Right renal cortex interstitium (tissue), 3 donors: ENCODE measurements at regions not wholly inside any gene's neighbourhood (a gene's known extent, or its start where the extent isn't known, plus 50 kb on each side); places are given as distances from the start of the nearest gene placed in this dataset.

Experiments
- DNase-seq, 3 donors: peaks; one replicate each; pipeline ENCODE4 v3.0.0-alpha.2; 2013; ENCODE audit warnings: low read depth in 3 of 3, low spot score in 2 of 3

DNA sequence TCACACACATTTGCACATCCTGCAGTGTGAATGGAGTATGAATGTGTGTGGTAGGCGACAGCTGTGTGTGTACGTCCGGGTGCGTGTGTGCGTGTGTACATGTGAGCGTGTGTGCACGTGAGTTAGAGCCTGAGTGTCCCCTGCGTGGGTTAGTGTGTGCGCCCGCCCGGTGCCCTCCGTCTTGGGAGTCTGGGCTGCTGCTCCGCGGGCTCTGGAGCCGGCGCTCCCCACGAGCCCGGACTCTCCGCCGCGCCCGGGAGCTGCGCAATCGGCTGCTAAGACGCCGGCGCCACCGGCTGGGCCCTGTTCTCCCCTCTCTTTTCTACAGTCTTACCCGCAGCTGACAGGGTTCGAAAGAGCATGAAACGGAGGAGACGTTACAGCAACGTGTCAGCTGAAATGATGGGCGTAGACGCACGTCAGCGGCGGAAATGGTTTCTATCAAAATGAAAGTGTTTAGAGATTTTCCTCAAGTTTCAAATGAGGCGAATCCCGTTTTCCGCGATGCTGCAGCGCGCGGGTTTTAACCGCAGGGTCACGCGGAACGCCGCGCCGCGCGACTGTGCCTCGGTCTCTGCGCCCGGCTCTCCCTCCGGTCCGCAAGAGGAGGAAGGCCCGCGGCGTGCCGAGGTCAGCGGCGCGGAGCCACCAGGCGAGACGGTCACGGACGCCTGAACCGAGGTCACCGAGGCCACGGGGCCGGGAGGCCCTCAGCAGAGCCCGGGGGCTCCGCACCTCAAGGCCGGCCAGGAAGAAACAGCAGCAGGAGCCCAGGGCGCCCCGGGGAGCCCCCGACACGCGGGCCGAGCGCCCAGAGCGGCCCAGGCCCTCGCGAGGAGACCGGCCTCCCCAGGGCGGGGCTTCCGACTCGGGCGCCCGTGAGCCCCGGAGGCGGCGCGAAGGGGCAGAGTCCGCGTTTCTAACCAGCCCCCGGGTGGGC is 95.3 kb upstream of the BHLHE23 start:
- no peak for DNase-seq

DNA sequence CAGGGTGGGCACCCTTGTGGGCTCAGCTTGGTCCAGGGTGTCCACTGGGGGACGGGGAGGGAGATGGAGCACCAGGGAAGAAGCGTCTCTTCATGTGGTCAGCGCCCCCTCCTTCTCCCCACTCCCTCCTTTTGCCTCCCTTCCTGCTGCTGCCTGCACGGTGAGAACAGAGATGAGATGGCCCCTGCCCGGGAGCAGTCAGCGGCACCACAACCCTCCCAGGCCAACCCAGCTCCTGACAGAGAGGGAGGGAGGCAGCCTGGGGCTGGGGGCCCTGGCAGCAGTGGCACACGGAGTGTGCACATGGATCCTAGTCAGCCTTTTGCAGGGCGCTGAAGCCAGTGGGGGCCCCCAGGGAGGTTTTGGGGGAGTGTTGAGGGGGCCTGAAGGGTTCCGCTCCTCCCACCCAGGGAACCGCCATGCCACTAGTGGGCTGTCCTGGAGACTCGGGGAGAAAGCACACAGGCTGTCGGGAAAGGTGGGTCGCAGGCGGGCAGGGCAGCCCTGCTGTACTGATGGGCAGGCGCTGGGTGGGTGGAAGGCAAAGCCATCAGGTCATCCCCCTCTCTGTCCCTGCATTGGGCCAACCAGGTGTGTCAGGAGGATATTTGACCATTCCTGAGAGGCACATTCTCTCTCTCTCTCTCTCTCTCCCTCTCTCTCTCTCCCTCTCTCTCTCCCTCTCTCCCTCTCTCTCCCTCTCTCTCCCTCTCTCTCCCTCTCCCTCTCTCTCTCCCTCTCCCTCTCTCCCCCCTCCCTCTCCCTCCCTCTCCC is 94.3 kb upstream of the BHLHE23 start:
- DNase-seq = no peak

DNA sequence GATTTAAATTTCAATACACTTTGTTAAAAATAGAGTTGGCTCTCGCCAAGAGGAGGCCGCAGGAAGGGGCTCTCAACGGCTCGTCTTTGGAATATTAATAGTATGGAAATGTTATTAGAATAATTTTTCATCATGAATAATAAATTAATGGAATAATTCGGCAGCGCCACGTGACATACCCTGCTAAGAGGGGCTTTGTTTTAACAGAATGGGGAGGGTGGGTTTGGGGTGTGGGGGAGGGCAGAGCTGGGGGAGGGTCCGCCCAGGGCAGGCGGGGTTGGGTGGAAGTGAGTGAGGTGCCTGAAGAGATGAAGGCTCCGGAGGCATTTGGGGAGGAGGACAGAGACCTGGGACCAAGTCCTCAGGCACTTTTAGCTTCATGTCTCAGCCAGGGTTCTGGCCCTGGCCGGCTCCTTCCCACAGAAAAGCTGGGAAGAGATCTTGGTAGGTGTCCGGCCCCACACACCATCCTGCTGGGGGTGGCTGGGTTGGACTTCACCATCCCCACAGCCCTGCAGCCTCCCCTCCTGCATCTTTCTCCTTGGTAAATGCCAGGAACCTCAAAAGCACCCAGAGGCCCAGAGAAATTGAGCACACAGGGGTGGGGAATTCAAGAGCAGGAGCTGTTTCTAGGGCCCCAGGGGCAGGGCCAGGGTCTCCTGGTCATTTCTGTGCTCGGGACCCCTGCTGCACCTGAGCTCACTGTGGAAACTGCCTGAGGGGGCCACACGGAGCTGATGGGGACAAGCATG is 93.6 kb upstream of the BHLHE23 start:
- DNase-seq = no peak

DNA sequence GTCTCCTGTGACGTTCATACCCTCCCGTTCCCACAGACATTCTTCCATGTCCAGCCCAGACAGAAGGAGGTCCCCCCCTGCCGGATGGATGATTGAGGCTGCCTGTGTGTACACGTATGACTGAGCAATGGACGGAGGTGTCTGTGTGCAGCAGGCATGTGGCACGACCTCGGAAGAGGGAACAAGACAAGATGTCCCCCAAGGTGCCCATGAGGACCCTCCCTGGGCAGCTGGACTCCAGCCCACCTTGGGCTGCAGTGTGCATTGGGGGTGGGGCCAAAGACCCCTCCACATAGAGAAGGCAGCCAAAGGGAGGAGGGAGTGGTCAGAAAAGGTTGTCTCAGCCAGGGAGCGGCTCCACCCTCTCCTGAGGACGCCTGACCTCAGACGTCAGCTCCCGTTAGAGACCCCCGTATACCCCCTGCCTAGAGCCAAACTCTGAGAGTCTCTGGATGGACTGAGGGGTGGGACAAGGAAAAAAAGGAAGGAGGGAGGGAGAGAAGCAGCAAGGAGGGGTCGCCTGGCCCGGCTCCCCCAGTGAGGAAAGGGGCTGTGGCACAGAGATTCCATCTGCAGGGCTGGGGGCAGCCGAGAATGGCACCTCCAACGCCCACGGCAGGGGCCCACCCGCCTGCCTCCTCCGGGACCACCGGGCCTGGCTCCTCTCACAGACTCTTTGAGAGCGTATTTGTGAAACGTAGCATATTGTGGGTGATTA is 92.9 kb upstream of the BHLHE23 start:
- DNase-seq = no peak

DNA sequence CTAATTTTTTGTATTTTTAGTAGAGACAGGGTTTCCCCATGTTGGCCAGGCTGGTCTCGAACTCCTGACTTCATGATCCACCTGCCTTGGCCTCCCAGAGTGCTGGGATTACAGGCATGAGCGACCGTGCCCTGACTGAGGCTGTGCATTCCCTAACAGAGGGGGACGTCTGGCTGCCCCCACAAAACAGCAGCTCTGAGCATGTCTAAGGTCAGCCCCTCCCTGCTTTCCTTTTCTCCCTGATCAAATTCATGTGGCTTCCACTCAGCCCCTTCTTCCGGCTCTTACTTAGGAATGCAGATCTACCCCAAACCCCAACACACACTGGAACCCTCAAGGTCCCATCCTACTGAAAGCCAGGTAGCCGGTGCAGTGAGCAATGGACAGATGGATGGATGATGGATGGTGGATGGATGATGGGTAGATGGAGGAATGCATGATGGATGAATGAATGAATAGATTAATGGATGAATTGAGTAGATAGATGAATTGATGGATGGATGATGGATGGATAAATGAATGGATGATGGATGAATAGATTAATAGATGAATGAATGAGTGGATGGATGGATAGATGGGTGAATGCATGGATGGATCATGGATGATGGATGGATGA is 91.5 kb upstream of the BHLHE23 start:
- DNase-seq = no peak

DNA sequence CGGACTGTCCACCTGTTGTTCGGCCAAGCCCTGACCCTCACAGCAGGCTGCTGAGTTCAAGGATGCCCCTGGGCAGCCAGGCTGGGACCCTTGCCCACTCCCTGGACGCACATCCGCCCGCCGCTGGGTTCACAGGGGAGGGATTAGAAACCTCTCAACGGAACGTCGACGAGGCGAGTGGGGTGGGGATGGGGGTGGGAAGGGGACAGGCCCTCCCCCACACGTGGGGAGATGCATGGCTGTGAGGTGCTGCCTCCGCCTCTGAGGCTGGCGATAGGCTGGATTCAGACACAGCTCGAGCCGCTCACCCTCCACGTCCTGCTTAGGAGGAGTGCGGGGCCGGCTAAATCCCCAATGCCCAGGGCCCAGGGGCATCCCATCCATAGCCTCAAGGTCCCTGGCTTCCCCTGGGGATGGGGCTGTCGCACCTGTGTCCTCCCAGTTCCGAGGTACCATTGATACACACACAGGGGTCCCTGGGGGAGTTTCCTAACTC is 90.6 kb upstream of the BHLHE23 start:
- no peak for DNase-seq

DNA sequence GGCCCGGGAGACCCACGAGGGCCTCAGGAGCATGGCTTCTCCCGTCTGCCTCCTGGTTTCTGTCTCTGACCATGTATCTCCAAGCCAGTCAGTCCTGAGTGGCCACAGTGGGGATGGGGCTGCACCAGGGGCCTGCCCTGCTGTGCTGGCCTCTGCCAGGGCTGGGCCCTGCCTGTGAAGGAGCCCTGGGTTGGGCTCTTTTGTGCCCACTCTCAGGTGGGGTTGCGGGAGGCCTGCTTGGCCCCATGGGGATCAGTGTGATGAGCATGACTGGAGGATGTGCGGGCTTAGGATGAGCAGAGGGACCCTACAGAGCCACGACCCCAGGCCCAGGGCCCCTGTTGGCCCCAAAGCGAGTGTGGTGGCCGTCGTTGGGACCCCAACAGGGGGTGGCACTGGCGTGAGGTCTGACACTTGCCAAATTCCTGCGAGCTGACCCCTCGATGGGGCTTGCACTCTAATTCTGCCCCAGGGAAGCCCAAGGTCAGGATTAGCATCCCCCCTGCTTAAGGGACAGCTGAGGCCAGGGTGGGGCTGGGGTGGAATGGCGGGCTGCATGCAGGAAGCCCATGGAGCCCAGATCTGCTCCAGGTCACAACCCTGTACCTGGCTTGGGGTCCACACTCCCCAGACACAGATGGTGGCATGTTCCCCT is 90.0 kb upstream of the BHLHE23 start:
- DNase-seq = no peak

DNA sequence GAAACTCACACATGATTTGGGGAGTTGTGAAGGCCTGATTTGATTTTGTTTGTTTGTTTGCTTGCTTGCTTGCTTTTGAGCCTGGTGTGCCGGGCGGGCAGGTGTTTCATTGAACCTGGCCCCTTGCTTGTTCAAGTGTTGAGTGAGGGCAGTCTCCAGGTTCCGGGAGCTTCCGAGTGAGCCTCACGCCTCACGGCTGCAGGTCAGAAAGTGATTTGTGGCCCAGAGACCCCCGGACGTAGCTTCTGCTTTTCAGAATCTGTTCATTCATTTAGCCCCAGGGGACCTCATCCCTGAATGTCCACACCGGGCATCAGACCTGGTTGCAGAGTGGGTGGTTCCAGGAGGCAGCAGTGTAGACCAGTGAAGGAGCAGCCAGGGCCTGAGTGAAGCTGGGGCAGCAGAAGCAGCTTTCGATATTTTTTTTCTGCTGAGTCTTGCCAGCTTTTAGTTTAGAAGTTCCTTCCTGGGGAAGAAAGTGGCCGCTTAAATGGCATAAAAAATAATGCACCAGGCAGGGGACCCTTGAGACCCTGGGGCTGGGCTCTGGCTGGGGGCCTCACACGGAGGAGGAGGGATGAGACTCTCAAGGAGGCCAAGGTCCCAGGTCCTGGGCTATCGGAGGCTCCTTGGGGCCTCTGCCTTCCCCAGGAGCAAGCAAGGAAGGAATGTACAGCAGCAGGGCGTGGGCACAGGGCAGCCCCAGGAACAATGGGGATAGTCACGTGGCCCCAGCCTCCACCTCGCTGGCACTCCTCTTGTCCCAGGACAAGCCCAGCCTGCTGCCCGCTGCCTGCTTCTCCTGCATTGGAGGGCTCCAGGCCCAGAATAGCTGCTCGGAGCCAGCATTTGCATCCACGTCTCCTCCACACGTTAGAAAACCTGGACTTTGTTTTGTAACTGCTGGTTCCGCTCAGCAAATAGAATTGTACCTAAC is 89.2 kb upstream of the BHLHE23 start:
- DNase-seq = no peak

DNA sequence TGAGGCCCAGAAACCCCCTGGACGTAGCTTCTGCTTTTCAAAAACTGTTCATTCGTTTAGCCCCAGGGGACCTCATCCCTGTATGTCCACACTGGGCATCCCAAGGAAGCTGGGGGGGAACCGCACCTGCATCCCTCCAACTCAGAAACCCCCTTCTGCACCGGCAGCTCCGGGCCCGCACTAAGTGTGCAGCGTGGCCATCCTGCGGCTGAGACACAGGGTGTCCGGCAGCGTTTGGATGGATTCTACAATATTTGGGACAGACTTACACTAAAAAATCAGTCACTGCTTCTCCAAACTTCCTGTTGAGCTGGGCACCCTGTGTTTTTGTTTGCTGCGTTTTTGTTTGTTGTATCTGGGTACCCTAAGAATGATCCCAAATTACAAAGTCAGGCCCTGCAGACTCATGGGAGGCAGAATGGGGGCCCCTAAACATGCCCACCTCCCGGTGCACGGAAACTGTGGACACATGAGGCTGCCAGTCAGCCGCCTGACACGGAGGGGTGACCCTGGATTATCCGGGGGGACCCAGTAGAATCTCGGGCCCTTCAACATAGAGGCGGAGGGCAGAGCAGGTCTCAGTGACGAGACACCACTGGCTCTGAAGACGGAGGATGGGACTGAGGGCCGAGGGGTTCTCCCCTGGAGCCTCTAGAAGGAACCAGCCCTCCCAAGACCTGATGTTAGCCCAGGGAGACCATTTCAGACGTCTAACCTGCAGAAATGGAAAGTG is 88.2 kb upstream of the BHLHE23 start:
- no peak for DNase-seq

DNA sequence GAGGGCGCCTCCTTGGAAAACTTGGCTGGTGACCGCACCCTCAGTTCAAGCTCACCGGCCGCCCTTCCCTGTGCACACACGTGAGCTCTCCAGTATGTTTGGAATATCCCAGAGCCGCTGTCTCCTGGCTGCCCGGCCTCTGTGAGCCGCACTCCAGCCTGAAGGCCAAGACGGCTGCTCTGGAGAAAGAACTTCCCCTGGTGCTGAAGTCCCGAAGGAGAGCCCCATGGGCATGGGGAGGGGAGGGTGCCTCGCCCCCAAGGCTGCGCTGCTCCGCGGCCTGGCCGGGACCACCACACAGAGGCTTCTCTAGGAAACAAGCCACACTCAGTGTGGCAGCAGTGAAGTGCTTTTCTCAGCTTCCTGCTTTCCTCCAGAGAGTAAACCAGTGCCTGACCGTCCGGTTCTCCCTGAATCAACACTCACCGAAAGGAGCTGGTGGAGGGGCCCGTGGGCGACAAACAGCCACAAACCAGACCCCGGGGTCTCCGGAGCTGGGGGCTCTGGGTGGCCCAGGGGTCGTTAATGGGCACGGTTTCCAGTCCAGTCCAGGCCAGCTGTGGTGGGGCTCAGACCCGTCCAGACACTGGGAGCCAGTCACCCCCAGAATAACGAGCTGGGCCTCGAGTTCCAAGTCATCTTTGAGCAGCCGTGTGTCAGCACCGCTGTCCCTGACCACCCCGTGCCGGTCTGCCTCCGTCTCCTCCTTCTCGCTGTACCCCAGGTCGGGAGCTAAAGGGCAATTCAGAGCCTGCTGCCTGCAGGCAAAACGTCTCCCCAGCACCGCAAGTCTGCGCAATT is 87.4 kb upstream of the BHLHE23 start:
- no peak for DNase-seq

DNA sequence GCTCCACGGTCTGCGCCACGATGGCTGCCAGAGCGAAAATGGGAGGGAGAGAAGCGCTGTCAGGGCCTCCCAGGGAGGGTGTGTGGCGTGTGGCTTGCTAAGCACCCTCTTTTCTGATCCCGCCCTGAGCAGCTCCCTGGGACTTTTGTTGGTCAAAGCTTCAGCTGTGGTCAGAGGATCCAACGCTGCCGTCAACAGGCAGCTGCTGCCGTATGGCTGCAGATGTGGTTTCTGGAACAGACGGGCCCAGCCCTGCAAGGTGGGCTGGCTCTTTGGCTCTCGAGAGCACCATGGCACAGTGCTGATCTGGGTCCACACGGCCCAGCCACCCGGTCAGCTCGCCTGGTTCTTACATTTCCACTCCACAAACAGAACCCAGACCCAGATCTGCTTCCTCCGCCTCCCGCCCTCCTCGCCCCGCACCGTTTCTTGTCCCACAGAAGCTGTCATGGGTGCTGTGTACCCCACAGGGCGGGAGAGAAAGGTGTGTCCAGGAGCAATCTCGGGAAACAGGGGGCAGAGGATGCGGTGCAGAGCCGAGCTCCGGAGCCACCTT is 86.0 kb upstream of the BHLHE23 start:
- DNase-seq = no peak

DNA sequence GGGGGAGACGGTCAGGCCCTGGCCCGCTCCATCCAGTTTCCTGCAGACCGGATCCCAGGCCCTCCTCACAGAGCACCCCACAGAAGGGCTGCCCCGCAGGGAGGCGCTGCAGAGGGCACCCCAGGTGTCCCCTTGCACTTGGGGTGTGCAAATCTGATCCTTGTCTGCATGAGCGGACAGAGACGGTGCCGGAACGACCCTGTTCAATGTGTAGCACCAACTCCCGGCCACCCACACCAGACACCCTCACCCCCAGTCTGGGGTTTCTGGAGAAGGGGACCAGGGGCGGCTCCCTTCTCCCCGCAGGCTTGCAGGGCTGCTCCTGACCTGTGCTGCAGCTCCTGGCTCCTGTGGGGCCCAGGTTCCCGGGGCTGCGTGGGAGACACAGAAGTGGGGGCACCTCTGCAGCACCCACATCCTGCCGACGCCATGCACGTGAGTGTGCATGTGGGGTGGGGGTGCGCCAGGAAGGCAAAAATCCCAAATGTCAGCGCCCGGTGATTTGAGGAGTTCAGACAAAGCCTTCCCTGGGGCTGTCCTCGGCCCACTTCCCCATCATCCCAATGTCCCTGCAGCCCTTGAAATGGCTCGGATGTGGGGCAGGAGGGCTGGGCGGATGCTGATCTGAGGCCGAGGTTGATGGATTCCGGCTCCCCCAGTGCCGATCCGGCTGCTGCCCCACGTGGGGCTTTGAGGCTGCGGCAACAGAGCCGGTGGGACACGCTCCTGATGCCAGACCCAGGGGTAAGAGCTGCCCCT is 85.3 kb upstream of the BHLHE23 start:
- no peak for DNase-seq

DNA sequence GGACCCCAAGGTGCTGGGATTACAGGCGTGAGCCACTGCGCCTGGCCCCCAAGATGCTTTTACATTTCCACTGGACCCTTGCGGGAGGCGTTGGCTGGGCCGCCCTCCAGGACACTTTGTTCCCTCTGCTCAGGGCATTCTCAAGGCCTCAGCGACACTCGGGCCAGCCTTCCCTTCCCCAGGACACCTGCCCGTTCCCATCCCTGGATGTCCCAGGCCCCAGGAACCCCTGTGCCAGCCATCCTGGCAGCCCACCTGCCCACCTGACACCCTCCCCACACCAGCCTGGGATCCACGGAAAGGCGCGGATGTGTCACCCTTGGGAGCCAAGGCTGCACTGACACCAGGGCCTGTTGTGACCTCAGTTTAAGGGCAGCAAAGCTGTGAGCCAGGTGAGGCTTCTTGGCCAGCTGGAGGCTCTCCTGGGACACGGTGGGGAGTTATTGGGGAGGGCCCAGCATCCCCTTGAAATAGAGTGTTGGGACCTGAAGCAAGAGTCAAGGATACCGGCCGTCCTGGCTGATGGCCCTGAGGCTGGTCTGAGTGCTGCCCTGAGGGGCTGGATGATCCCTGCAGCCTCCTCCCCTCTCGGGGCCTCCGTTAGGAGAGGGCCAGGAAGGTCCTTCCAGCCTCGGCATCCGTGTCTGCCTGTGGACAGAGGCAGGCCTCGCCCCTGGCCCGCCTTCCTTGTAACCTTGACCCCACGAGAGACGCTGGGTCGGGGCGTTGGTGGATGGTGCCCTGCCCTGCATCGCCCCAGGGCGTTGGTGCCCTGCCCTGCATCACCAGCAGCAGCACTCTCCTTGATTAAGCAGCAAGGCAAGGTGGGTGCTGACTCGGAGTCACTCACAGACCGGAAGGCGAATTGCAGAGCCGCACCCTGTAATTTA is 84.2 kb upstream of the BHLHE23 start:
- DNase-seq = no peak

DNA sequence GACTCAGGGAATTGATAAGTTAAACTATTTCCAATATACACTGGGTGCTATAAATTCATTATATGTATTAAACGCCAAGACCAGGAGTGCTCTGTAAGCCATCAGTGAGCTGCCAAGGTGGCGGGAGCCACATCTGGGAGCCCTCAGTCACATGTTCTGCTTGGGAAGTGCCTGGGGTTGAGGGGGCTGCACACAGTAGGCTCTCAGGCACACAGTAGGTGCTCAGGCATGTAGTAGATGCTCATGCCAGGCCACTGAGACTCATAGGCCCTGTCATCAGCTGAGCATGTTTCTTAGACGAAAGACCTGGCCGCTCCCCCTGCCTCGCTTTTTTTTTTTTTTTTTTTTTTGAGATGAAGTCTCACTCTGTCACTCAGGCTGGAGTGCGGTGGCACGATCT is 83.3 kb upstream of the BHLHE23 start:
- no peak for DNase-seq
